HFF-Myc (cell line): ENCODE measurements at regions not wholly inside any gene's neighbourhood (a gene's known extent, or its start where the extent isn't known, plus 50 kb on each side); places are given as distances from the start of the nearest gene placed in this dataset.
"Not testable (repeated sequence)": the region's sequence is repeated elsewhere in the genome, so short reads cannot be mapped to it uniquely, and the experiment has no call there.

Experiments used
- DNase-seq: peaks from one replicate; pipeline ENCODE4 v3.0.0-alpha.2; 2011; ENCODE audit warnings: low read depth; ENCODE audit errors: extremely low read depth
- H3K4me3 ChIP-seq: replicated peaks from 2 replicates; pipeline ENCODE4 v1.5.1; 2011; ENCODE audit warnings: low read depth, mild to moderate bottlenecking, control low read depth, low read length
- TF ChIP-seq, protein P1 (sequence below): IDR thresholded peaks from 2 replicates; pipeline ENCODE4 v1.5.1; 2012; ENCODE audit warnings: mild to moderate bottlenecking, low read depth, low read length, control low read depth; ENCODE audit errors: missing control alignments

DNA sequence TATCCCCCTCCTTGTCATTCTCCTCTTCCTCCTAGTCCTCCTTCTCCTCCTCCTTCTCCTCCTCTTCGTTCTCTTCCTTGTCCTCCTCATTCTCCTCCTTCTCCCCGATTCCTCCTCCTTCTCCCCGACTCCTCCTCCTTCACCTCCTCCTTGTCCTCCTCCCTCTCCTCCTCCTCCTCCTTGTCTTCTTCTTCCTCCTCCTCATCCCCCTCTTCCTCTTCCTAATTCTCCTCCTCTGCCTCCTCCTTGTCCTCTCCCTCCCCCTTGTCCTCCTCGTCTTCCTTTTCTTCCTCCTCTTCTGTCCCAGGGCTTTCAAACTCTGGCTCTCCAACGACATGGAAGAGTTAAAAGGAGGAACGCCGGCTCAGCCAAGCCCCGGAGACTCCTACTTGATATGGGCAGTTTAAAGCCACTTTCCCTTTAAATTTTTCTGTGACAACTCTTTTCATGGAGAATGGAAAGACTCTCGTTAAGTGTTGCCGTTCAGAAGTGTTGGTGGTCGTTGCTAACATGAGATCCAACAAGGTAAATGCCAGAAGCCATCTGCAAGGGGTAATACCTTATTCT is 115.5 kb upstream of the FAM20C start:
- DNase-seq, H3K4me3 ChIP-seq: not testable (repeated sequence)

DNA sequence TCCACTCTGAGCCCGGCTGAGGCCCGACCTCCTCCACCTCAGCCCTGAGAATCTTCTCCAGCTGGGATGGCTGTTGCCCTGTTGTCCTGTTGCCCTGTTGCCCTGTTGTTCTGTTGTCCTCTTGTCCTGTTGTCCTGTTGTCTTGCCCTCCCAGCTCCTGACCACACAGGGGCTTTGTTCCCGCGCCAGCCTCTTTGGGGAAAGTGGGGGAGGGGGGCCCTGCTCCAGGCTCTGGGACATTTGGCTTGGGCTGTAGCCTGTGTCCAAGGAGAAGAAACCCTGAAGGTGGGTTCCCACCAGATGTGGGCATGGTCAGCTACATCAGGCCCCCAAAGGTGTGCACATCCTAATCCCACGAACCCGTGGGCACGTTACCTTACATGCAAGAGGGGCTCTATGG is 113.5 kb upstream of the FAM20C start:
- not testable (repeated sequence) for DNase-seq, H3K4me3 ChIP-seq

DNA sequence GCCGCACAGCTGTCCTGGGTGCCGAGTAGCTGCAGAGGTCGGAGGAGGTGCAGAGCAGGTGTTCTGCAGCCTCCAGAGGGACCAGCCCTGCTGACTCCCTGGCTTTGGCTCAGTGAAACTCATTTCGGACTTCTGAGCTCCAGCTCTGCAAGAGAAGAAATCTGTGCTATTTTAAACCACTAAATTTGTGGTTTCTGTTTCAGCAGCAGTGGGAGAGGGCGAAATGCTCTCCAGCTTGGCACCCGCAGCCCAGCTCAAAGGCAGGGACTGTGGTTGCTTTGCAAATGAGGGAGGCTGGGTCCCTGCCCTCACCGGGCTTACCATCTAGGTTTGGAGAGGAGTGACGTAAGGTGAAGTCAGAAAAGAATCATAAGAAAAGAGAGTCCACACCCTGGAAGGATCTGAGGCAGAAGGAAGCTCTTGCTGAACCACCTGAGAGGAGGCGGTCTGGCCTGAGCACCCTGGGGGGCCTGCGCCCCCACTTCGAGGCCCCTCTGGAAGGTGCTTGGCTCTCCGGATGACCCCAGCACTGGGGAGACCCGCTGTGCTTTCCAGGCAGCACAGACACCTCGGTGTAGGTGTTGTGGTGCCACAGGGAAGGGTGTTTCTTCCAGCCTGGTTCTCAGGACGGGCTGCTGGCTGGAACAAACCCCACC is 112.8 kb upstream of the FAM20C start:
- DNase-seq, H3K4me3 ChIP-seq: not testable (repeated sequence)

DNA sequence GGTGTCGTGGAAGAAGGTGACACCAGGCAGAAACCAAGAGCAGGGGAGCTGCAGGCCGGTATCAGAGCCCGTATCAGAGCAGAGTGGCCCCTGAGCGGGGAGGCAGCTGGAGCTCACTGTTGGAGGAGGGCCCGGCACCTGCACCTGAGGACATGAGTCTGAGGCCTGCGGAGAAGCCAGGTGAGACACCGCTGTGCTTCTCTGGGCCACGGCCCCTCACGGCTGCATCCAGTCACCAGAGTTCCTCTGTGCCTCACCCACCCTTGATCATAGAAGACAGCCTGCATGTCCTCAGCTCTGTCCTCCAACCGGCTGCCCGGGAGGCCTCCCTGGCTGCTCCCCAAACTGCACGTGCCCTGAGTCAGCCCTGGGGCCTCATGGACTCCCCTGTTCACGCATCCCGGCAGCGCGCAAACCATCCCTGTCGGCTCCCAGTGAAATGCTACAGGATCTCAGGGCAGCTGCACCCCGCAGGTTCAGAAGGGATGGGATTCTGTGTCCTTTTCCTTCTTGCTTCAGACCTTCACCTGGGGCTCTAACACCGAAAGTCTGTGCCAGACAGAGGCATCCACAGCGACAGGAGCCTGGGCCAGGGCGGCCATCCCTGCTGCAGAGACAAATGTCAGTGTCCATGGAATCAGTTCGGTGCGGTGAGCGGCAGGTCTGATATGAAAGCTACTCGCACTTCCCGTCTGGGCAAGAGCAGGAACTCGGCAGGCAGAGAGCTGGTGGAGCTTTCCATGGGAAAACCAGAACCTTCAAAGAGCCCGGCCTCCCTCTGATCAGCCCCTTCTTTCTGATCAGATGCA is 111.9 kb upstream of the FAM20C start:
- H3K4me3 ChIP-seq, result no peak overlapping the region
- DNase-seq, result no peak
- TF ChIP-seq, protein P1, sequence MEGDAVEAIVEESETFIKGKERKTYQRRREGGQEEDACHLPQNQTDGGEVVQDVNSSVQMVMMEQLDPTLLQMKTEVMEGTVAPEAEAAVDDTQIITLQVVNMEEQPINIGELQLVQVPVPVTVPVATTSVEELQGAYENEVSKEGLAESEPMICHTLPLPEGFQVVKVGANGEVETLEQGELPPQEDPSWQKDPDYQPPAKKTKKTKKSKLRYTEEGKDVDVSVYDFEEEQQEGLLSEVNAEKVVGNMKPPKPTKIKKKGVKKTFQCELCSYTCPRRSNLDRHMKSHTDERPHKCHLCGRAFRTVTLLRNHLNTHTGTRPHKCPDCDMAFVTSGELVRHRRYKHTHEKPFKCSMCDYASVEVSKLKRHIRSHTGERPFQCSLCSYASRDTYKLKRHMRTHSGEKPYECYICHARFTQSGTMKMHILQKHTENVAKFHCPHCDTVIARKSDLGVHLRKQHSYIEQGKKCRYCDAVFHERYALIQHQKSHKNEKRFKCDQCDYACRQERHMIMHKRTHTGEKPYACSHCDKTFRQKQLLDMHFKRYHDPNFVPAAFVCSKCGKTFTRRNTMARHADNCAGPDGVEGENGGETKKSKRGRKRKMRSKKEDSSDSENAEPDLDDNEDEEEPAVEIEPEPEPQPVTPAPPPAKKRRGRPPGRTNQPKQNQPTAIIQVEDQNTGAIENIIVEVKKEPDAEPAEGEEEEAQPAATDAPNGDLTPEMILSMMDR, result no peak

DNA sequence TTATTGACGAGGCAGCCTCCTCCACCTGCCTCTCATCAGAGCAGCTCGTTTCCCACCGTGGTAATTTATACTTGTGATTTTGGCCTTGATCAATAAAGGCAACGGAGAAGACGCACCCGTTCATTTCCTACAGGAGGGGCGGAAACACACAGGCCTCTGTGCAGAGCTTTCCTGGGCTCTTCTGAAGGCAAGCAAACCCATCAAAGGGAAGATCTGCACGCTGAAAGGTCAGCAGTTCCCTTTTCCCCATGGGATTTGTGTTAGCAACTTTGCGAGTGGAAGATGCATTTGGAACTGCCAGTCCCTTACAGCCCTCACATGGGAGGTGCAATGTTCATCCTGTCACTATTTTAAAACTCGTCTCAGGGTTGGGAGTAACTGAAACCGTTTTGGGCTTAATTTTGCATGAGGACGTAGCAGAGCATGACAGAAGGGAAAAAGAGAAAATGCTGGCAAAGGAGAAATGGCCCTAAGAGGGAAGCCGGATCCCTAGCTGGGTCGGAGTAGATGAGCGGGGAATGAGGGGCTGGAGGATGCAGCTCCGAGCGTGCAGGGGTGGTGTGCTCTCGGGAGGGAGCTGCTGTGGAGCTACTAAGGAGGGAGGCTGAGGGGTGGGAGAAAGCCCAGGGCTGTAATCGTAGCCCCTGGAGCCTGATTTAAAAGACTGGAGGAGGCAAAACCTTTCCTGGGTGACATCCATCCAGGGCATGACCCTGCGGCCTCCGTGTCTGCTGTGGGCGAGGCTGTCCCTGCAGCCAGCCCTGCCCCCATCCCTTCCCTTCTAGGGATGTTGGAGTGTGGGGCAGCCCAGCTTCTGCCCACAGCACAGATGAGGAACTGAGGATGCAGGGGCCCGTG is 111.1 kb upstream of the FAM20C start:
- TF ChIP-seq, protein P1, result no peak
- no peak for DNase-seq

DNA sequence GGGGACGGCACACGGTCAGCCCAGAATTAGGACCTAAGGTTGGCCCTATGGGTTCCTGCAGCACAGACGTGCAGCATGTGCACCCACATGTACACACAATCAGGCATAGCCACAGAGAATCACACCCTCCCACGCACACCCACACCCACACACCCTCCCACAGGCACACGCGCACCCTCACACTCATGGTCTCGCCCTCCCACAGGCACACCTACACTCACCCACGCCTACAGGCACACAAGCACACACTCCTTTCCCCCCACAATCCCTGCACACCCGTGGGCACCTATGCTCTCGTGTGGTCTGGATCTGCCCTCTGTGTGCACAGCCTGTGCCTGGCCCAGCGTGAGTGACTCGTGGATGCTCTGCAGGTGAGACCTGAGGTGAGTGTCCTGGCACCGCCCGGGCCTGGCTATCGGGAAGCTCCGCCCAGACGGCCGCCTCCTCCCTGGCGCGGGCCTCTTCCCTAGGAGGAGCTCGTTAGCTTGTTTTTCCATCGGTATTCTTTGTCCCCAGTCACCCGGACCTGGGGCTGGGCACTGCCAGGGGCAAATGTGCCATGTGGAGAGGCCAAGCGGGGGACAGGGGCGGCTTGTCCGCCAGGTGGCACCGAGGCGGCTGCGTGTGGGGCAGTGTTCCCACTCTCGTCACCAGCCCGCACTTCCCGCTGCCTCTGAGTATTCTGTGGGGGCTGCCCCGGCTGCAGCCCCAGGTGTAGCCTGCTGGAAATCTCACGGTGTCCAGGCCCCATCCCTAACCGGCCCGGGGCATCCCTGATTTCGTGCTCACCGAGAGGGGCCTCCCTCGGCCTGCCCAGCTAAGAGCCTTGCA is 110.2 kb upstream of the FAM20C start:
- no peak overlapping the region for H3K4me3 ChIP-seq
- TF ChIP-seq, protein P1, result no peak
- DNase-seq, result no peak

More for the DNA sequence above, 111.1 kb upstream of the FAM20C start:
- no peak overlapping the region for H3K4me3 ChIP-seq

DNA sequence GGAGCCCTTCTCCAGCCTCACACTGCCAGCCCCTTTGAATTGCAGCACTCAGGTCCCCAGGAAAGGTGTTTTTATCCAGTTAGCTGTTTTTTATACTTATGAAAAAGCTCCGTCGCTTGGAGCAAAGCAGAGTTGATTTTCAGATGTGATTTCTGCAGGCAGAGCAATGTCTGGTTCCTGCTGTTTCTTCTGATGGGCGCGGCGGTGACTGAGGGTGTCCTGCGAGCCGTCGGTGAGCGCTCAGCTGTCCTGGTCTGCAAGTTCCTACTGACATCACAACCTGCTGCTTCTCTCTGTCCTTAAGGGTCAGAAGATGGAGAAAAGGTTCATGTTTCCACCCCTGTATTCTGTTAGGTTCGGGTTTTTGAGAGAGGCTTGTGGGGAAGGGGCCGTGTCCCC is 109.6 kb upstream of the FAM20C start:
- H3K4me3 ChIP-seq, result no peak overlapping the region
- TF ChIP-seq, protein P1, result no peak
- DNase-seq, result no peak
